ENCODE measurements at regions not wholly inside any gene's neighbourhood (a gene's known extent, or its start where the extent isn't known, plus 50 kb on each side); places are given as distances from the start of the nearest gene placed in this dataset.

GRCh38 chr11:82474876-82475275, 258.8 kb downstream of the FAM181B start:
- Histone ChIP-seq H4K20me1 (replicated peaks in 1 of 2; ENCODE audit: control insufficient read depth in 1 of 2, insufficient read depth in 2 of 2, low read length in 2 of 2) (no peaks in the 10 kb centered on the region), H3K36me3 (ENCODE audit: control insufficient read depth in 2 of 4, insufficient read depth in 4 of 4, low read length in 3 of 4) (no peaks in the 10 kb centered on the region), H2BK12ac (ENCODE audit: low read depth, low read length) (no peak overlapping the region), H2BK120ac (replicated peaks; ENCODE audit: low read depth, low read length) (no peak overlapping the region), H3K4ac (replicated peaks; ENCODE audit: insufficient read length, low read depth, low read length) (no peak overlapping the region), H4K8ac (ENCODE audit: extremely low read depth, insufficient read depth, low read length) (no peak overlapping the region), H2AK5ac (ENCODE audit: low read depth, low read length) (no peak overlapping the region), H2BK20ac (ENCODE audit: low read length) (no peak overlapping the region), H3K56ac (replicated peaks; ENCODE audit: insufficient read length, low read depth, low read length) (no peak overlapping the region), H4K5ac (ENCODE audit: insufficient read length, low read depth, low read length) (no peak overlapping the region), H2BK15ac (ENCODE audit: low read length) (no peak overlapping the region), H3K27ac (ENCODE audit: low read depth, low read length) (no peak overlapping the region), H3K27me3 (replicated peaks in 1 of 4; ENCODE audit: control insufficient read depth in 3 of 4, extremely low read depth in 1 of 4, insufficient read depth in 3 of 4, low read length in 3 of 4) (no peaks in the 10 kb centered on the region), H3K4me3 (ENCODE audit: extremely low read depth in 1 of 4, insufficient read depth in 2 of 4, low read depth in 3 of 4, low read length in 4 of 4) (no peak overlapping the region), H3K9ac (replicated peaks in 1 of 4; ENCODE audit: extremely low read depth in 1 of 4, low read depth in 3 of 4, low read length in 3 of 4) (no peak overlapping the region), H4K91ac (replicated peaks; ENCODE audit: insufficient read length, low read length) (no peak overlapping the region), H2AFZ (ENCODE audit: low read length) (no peak overlapping the region), H3K79me1 (ENCODE audit: low read depth, low read length) (no peaks in the 10 kb centered on the region), H3K18ac (ENCODE audit: extremely low read depth, low read length) (no peak overlapping the region), H3K9me3 (ENCODE audit: insufficient read depth in 2 of 2, low read depth in 1 of 2, low read length in 1 of 2) (no peaks in the 10 kb centered on the region), H2BK5ac (ENCODE audit: low read depth, low read length) (no peak overlapping the region), H3K23ac (ENCODE audit: insufficient read length) (no peak overlapping the region), H3K4me2 (ENCODE audit: insufficient read depth in 1 of 2, low read depth in 2 of 2, low read length in 2 of 2) (no peak overlapping the region), H3K23me2 (ENCODE audit: low read depth, low read length) (no peaks in the 10 kb centered on the region), H3K14ac (ENCODE audit: insufficient read length) (no peak overlapping the region), H3K79me2 (ENCODE audit: control insufficient read depth in 1 of 2, insufficient read depth in 2 of 2, low read length in 2 of 2) (no peaks in the 10 kb centered on the region), H3K4me1 (replicated peaks in 1 of 4; ENCODE audit: control insufficient read depth in 3 of 4, insufficient read depth in 4 of 4, low read length in 3 of 4) (no peaks in the 10 kb centered on the region)
- WGBS, 2 experiments (ENCODE audit: extremely low coverage in 1 of 2, insufficient coverage in 1 of 2, insufficient read length in 1 of 2, insufficient replicate concordance in 2 of 2, low coverage in 1 of 2, low lambda C conversion rate in 2 of 2, missing lambda C conversion rate in 1 of 2): 92% methylated on average over 3 of the region's 3 CpGs; no CpG with 5 or more reads in 1 of the 2 experiments
- ChIA-PET CTCF (ENCODE audit: partially characterized antibody) (no interaction called here), POLR2A (ENCODE audit: partially characterized antibody) (no interaction called here)
- FAIRE-seq (no peak), DNase-seq (ENCODE audit: low read depth in 1 of 2, low spot score in 2 of 2) (no peak)
- TF ChIP-seq BCL11A (IDR thresholded peaks at IDR 0.05; ENCODE audit: low read depth in 2 of 2, low read length in 2 of 2): no peak
- TF ChIP-seq TAF1 (IDR thresholded peaks at IDR 0.05; ENCODE audit: low read depth, low read length): no peak
- TF ChIP-seq SP4 (IDR thresholded peaks at IDR 0.05; ENCODE audit: low read length): no peak
- no peak for TF ChIP-seq MAFK (IDR thresholded peaks at IDR 0.05; ENCODE audit: low read depth, low read length)
- TF ChIP-seq EGR1 (IDR thresholded peaks at IDR 0.05; ENCODE audit: borderline replicate concordance, low read depth, low read length): no peak
- no peak for TF ChIP-seq SP2 (IDR thresholded peaks at IDR 0.05; ENCODE audit: low read length)
- TF ChIP-seq, protein P1, sequence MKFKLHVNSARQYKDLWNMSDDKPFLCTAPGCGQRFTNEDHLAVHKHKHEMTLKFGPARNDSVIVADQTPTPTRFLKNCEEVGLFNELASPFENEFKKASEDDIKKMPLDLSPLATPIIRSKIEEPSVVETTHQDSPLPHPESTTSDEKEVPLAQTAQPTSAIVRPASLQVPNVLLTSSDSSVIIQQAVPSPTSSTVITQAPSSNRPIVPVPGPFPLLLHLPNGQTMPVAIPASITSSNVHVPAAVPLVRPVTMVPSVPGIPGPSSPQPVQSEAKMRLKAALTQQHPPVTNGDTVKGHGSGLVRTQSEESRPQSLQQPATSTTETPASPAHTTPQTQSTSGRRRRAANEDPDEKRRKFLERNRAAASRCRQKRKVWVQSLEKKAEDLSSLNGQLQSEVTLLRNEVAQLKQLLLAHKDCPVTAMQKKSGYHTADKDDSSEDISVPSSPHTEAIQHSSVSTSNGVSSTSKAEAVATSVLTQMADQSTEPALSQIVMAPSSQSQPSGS (IDR thresholded peaks at IDR 0.05; ENCODE audit: low read length): no peak
- no peak for TF ChIP-seq KDM5A (IDR thresholded peaks at IDR 0.05; ENCODE audit: low read length)
- TF ChIP-seq HDAC6 (IDR thresholded peaks at IDR 0.05; ENCODE audit: low read depth, low read length): no peak
- TF ChIP-seq, protein P2, sequence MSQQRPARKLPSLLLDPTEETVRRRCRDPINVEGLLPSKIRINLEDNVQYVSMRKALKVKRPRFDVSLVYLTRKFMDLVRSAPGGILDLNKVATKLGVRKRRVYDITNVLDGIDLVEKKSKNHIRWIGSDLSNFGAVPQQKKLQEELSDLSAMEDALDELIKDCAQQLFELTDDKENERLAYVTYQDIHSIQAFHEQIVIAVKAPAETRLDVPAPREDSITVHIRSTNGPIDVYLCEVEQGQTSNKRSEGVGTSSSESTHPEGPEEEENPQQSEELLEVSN (IDR thresholded peaks at IDR 0.05): no peak

Data from H1 (cell line).